ENCODE measurements at regions not wholly inside any gene's neighbourhood (a gene's known extent, or its start where the extent isn't known, plus 50 kb on each side); places are given as distances from the start of the nearest gene placed in this dataset.

GRCh38 chr10:118101501-118101900 is 54.8 kb upstream of the RAB11FIP2 start:
- Histone ChIP-seq H3K18ac (ENCODE audit: low read length) (no peak overlapping the region), H3K36me3 (ENCODE audit: control insufficient read depth, insufficient read depth, low read length) (no peaks in the 10 kb centered on the region), H3K79me1 (ENCODE audit: low read length) (no peaks in the 10 kb centered on the region), H2BK5ac (ENCODE audit: low read length) (no peak overlapping the region), H3K4me1 (ENCODE audit: control insufficient read depth, low read depth, low read length) (no peaks in the 10 kb centered on the region), H3K23ac (ENCODE audit: low read length) (no peak overlapping the region), H3K4me2 (ENCODE audit: low read length) (no peak overlapping the region), H3K4ac (ENCODE audit: low read depth, low read length) (no peak overlapping the region), H3K9ac (ENCODE audit: low read length) (no peak overlapping the region), H3K27me3 (ENCODE audit: insufficient read depth, low read length, poor library complexity) (no peaks in the 10 kb centered on the region), H3K56ac (ENCODE audit: low read length) (no peak overlapping the region), H2BK120ac (ENCODE audit: low read depth, low read length) (no peak overlapping the region), H3K27ac (ENCODE audit: low read depth, low read length) (no peak overlapping the region), H3K79me2 (ENCODE audit: control insufficient read depth, insufficient read depth, low read length) (no peaks in the 10 kb centered on the region), H4K5ac (ENCODE audit: low read length) (no peak overlapping the region), H2AK5ac (ENCODE audit: low read length) (no peak overlapping the region), H4K8ac (ENCODE audit: low read depth, low read length) (no peak overlapping the region), H2BK15ac (replicated peaks; ENCODE audit: low read depth) (no peak overlapping the region), H3K4me3 (ENCODE audit: low read length) (no peak overlapping the region)
- DNase-seq: no peak
- no CpG with 5 or more reads among the region's 3 CpGs for WGBS (ENCODE audit: extremely low coverage, insufficient coverage, low lambda C conversion rate)

All from mesendoderm (in vitro differentiated cells).